DOHH2 (cell line): ENCODE measurements at regions not wholly inside any gene's neighbourhood (a gene's known extent, or its start where the extent isn't known, plus 50 kb on each side); places are given as distances from the start of the nearest gene placed in this dataset.

ENCODE experiments used
- H3F3A ChIP-seq: fragments of 200-600 bp; sonication (generic), shearing (Covaris generic); 2 replicates; pipeline ENCODE4 v1.6.0; 2016; ENCODE audit warnings: antibody characterized with exemption, mild to moderate bottlenecking; ENCODE audit not compliant: control insufficient read depth, insufficient read depth
- H3K27ac ChIP-seq: fragments of 200-600 bp; sonication (generic); 2 replicates; pipeline ENCODE4 v1.5.1; 2014; ENCODE audit warnings: low read depth, mild to moderate bottlenecking, low read length, moderate library complexity
- H3K27me3 ChIP-seq: fragments of 200-600 bp; sonication (generic); 2 replicates; pipeline ENCODE4 v1.6.1; 2014; ENCODE audit warnings: mild to moderate bottlenecking, low read length, mixed read lengths; ENCODE audit not compliant: control insufficient read depth
- H3K36me3 ChIP-seq: fragments of 200-600 bp; sonication (generic); 2 replicates; pipeline ENCODE4 v1.6.1; 2014; ENCODE audit warnings: mild to moderate bottlenecking, low read length, moderate library complexity, mixed read lengths; ENCODE audit not compliant: control insufficient read depth
- H3K4me1 ChIP-seq: fragments of 200-600 bp; sonication (generic); 2 replicates; pipeline ENCODE4 v1.6.1; 2014; ENCODE audit warnings: mild to moderate bottlenecking, low read length, mixed read lengths; ENCODE audit not compliant: control insufficient read depth
- H3K4me2 ChIP-seq: fragments of 200-600 bp; sonication (generic); 2 replicates; pipeline ENCODE4 v1.6.0; 2014; ENCODE audit warnings: mild to moderate bottlenecking, low read length, moderate library complexity
- H3K4me3 ChIP-seq: fragments of 200-600 bp; sonication (generic); 2 replicates; pipeline ENCODE4 v1.5.1; 2014; ENCODE audit warnings: mild to moderate bottlenecking, low read length, mixed read lengths
- H3K79me2 ChIP-seq: fragments of 200-600 bp; sonication (generic); 2 replicates; pipeline ENCODE4 v1.6.1; 2014; ENCODE audit warnings: mild to moderate bottlenecking, low read length, mixed read lengths; ENCODE audit not compliant: control insufficient read depth
- H3K9me2 ChIP-seq: fragments of 200-600 bp; sonication (generic); replicated peaks from 2 replicates; pipeline ENCODE4 v1.6.1; 2014; ENCODE audit warnings: mild to moderate bottlenecking, low read length, mixed read lengths; ENCODE audit not compliant: control insufficient read depth
- H3K9me3 ChIP-seq: fragments of 200-600 bp; sonication (generic); 2 replicates; pipeline ENCODE4 v1.6.1; 2014; ENCODE audit warnings: antibody characterized with exemption, low read length, mixed read lengths; ENCODE audit not compliant: control insufficient read depth, insufficient read depth
- H4K20me1 ChIP-seq: fragments of 200-600 bp; sonication (generic); 2 replicates; pipeline ENCODE4 v1.6.0; 2014; ENCODE audit warnings: low read depth, mild to moderate bottlenecking, antibody characterized with exemption, low read length, moderate library complexity; ENCODE audit not compliant: control insufficient read depth, insufficient read depth
- EZH2phosphoT487 ChIP-seq: fragments of 200-600 bp; sonication (generic); IDR thresholded peaks from 2 replicates; pipeline ENCODE4 v1.6.1; 2017; ENCODE audit warnings: borderline replicate concordance, mild to moderate bottlenecking, antibody characterized with exemption, low read length, moderate library complexity, mixed read lengths
- TF ChIP-seq, protein P1 (sequence below): fragments of 200-600 bp; sonication (generic); IDR thresholded peaks from one replicate; pipeline ENCODE4 v1.5.1; 2014; ENCODE audit warnings: antibody characterized with exemption, mild to moderate bottlenecking, low read depth, low read length; ENCODE audit not compliant: poor library complexity, severe bottlenecking

DNA sequence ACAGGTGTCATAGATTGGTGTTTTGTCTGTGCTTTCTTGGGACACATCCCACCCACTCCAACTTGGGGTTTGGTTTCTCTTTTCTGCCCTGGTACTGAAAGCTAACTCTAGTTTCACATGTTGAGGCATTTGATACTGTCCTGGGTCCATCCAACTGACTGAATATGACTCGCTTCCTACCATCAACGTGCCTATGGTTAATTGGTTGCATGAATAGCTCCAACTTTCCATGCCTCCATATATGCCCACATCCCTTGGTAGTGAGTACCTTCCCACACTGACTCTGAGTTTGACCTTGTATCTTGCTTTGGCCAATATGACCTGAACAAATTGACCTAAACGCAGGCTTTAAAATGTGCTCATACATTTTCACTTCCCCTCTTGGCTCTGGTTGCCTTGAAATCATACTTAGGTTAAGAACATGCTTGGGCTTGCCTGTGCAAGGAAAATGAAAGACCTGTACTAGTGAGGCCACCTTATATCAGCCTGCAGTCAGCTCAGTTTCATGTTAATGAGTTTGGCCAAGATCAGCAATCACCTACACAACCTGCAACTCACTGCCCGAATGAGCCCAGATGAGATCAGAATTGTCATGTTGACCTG, 81.0 kb upstream of the KCNK2 start:
- Histone ChIP-seq H3K27ac (no peak overlapping the region), H3K4me3 (no peak overlapping the region), H3K9me2 (no peaks in the 10 kb centered on the region), H4K20me1 (no peaks in the 10 kb centered on the region), H3K9me3 (no peaks in the 10 kb centered on the region), H3K27me3 (no peaks in the 10 kb centered on the region), H3K4me2 (no peak overlapping the region), H3K36me3 (no peaks in the 10 kb centered on the region), H3K4me1 (no peaks in the 10 kb centered on the region), H3K79me2 (no peaks in the 10 kb centered on the region), H3F3A (no peaks in the 10 kb centered on the region)
- no peak for TF ChIP-seq EZH2phosphoT487
- TF ChIP-seq, protein P1, sequence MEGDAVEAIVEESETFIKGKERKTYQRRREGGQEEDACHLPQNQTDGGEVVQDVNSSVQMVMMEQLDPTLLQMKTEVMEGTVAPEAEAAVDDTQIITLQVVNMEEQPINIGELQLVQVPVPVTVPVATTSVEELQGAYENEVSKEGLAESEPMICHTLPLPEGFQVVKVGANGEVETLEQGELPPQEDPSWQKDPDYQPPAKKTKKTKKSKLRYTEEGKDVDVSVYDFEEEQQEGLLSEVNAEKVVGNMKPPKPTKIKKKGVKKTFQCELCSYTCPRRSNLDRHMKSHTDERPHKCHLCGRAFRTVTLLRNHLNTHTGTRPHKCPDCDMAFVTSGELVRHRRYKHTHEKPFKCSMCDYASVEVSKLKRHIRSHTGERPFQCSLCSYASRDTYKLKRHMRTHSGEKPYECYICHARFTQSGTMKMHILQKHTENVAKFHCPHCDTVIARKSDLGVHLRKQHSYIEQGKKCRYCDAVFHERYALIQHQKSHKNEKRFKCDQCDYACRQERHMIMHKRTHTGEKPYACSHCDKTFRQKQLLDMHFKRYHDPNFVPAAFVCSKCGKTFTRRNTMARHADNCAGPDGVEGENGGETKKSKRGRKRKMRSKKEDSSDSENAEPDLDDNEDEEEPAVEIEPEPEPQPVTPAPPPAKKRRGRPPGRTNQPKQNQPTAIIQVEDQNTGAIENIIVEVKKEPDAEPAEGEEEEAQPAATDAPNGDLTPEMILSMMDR, result no peak

DNA sequence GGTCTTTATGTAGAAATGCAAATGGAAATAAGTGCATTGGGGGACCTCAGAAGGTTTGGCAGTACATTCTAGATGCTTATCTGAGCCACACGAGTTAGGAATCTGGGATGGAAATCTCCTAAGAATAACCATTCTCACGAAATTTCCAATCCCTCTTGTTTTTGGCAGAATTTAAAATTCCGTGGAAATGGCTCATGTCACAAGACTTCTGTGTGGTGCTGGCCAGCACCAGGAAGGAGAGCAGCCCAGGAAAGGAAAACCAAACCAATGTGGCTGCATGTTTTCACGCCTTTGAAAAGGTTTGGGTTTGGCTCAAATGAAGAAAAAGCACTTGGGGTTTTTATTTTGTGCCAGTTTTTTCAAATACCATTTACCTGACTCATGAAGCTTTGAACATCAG, 80.1 kb upstream of the KCNK2 start:
- H3K79me2 ChIP-seq, result no peaks in the 10 kb centered on the region
- H3K4me1 ChIP-seq, result no peaks in the 10 kb centered on the region
- no peak overlapping the region for H3K27ac ChIP-seq
- no peak overlapping the region for H3K4me3 ChIP-seq
- no peaks in the 10 kb centered on the region for H3K9me2 ChIP-seq
- no peak for TF ChIP-seq EZH2phosphoT487
- TF ChIP-seq, protein P1, result no peak
- no peaks in the 10 kb centered on the region for H3K27me3 ChIP-seq
- no peaks in the 10 kb centered on the region for H3K36me3 ChIP-seq
- no peaks in the 10 kb centered on the region for H3F3A ChIP-seq
- no peak overlapping the region for H3K4me2 ChIP-seq
- no peaks in the 10 kb centered on the region for H4K20me1 ChIP-seq
- no peaks in the 10 kb centered on the region for H3K9me3 ChIP-seq

DNA sequence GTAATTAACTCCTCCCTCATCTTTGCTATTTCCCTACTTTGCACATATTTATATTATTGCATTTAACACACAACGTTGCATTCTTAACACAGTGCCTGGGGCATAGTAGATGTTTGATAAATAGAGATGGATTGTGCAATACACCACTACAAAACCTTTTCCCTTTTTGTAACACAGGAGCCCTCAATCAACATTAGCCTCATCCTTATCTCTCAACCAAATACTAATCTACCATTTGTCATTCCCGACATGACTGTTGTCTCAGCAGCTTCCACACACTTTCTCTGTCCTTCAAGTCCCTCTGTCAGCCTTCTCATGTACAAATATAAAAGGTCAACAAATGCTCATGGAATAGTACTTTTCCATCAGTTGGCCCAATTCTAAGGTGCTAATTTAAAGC, 78.9 kb upstream of the KCNK2 start:
- Histone ChIP-seq H3K79me2 (no peaks in the 10 kb centered on the region), H4K20me1 (no peaks in the 10 kb centered on the region), H3K4me3 (no peak overlapping the region), H3K4me2 (no peak overlapping the region), H3K27me3 (no peaks in the 10 kb centered on the region), H3K9me2 (no peaks in the 10 kb centered on the region), H3K27ac (no peak overlapping the region), H3F3A (no peaks in the 10 kb centered on the region), H3K36me3 (no peaks in the 10 kb centered on the region), H3K4me1 (no peaks in the 10 kb centered on the region), H3K9me3 (no peaks in the 10 kb centered on the region)
- TF ChIP-seq, protein P1, result no peak
- no peak for TF ChIP-seq EZH2phosphoT487
